Stimulated activated CD8-positive, alpha-beta memory T cell treated with anti-CD3 and anti-CD28 coated beads, Interleukin-12 subunit alpha, Interleukin-12 subunit beta, amount 100 ng/mL, for 1 hour (primary cell): ENCODE measurements at regions not wholly inside any gene's neighbourhood (a gene's known extent, or its start where the extent isn't known, plus 50 kb on each side); places are given as distances from the start of the nearest gene placed in this dataset.

Experiments used
- DNase-seq: peaks from one replicate; pipeline ENCODE4 v3.0.0-alpha.2; 2020; ENCODE audit warnings: low read depth

- DNase-seq, result no peak
Observed at GRCh38 chr20:57876163-57876562, 166.3 kb upstream of the PMEPA1 start.

GRCh38 chr20:57874141-57874540, 164.3 kb upstream of the PMEPA1 start:
- no peak for DNase-seq

GRCh38 chr20:57872816-57873409, 163.1 kb upstream of the PMEPA1 start:
- no peak for DNase-seq

GRCh38 chr20:57871237-57871632, 161.4 kb upstream of the PMEPA1 start:
- DNase-seq, result no peak

GRCh38 chr20:57870597-57871236, 160.9 kb upstream of the PMEPA1 start:
- DNase-seq, result no peak

GRCh38 chr20:57869951-57870315, 160.1 kb upstream of the PMEPA1 start:
- no peak for DNase-seq

- DNase-seq, result no peak
Observed at GRCh38 chr20:57869291-57869950, 159.6 kb upstream of the PMEPA1 start.

GRCh38 chr20:57868310-57868709, 158.5 kb upstream of the PMEPA1 start:
- DNase-seq, result no peak

- DNase-seq, result no peak
Observed at GRCh38 chr20:57867807-57868206, 158.0 kb upstream of the PMEPA1 start.

GRCh38 chr20:57867181-57867803, 157.5 kb upstream of the PMEPA1 start:
- DNase-seq, result no peak

GRCh38 chr20:57866250-57867106, 156.7 kb upstream of the PMEPA1 start:
- no peak for DNase-seq

GRCh38 chr20:57865266-57865665, 155.5 kb upstream of the PMEPA1 start:
- no peak for DNase-seq

GRCh38 chr20:57860576-57860975, 150.8 kb upstream of the PMEPA1 start:
- DNase-seq, result no peak

- DNase-seq, result no peak
Observed at GRCh38 chr20:57857969-57858368, 148.2 kb upstream of the PMEPA1 start.

GRCh38 chr20:57857118-57857517, 147.3 kb upstream of the PMEPA1 start:
- DNase-seq, result no peak

GRCh38 chr20:57856658-57857057, 146.8 kb upstream of the PMEPA1 start:
- DNase-seq, result no peak

- no peak for DNase-seq
Observed at GRCh38 chr20:57851796-57852195, 142.0 kb upstream of the PMEPA1 start.

- DNase-seq, result no peak
Observed at GRCh38 chr20:57851025-57851682, 141.3 kb upstream of the PMEPA1 start.

GRCh38 chr20:57849521-57850215, 139.9 kb upstream of the PMEPA1 start:
- no peak for DNase-seq

GRCh38 chr20:57849121-57849520, 139.3 kb upstream of the PMEPA1 start:
- no peak for DNase-seq

- no peak for DNase-seq
Observed at GRCh38 chr20:57848282-57848681, 138.5 kb upstream of the PMEPA1 start.
